ENCODE measurements at regions not wholly inside any gene's neighbourhood (a gene's known extent, or its start where the extent isn't known, plus 50 kb on each side); places are given as distances from the start of the nearest gene placed in this dataset.

- DNase-seq: no peak
- no peak overlapping the region for H3K18ac ChIP-seq (ENCODE audit: insufficient read length, low read depth, low read length)
- H4K5ac ChIP-seq (ENCODE audit: insufficient read length, low read depth, low read length): no peak overlapping the region
- H2AK5ac ChIP-seq (ENCODE audit: insufficient read length, low read length): no peak overlapping the region
- H4K91ac ChIP-seq (ENCODE audit: insufficient read length, low read depth, low read length): no peak overlapping the region
- no peak for TF ChIP-seq CTCF (conservative IDR thresholded peaks at IDR 0.05)
- H3K27ac Mint-ChIP-seq: no peak overlapping the region
- H3K14ac ChIP-seq (ENCODE audit: insufficient read depth, low read length): no peak overlapping the region
- H3K4me1 Mint-ChIP-seq: no peaks in the 10 kb centered on the region
- H3K23me2 ChIP-seq (ENCODE audit: insufficient read length, low read depth, low read length, poor library complexity, severe bottlenecking): no peaks in the 10 kb centered on the region
- no peak overlapping the region for H2BK5ac ChIP-seq (ENCODE audit: insufficient read length, low read length)
- no peak overlapping the region for H2BK120ac ChIP-seq (ENCODE audit: low read depth, low read length, poor library complexity, severe bottlenecking)
- peaks cover 0 to 8% (median 1%) of the 10 kb centered on the region in 3 experiments; a peak in 4 of 7 replicates for H3K36me3 Mint-ChIP-seq (ENCODE audit: insufficient read depth in 1 of 3, low read depth in 3 of 3)
- H3K79me1 ChIP-seq (ENCODE audit: insufficient read depth, low read depth, low read length, poor library complexity, severe bottlenecking): no peaks in the 10 kb centered on the region
- no peaks in the 10 kb centered on the region for H3K79me2 ChIP-seq (ENCODE audit: insufficient read depth, low read length)
- no peaks in the 10 kb centered on the region for H4K20me1 ChIP-seq (ENCODE audit: control insufficient read depth, insufficient read depth, insufficient read length)
- no peaks in the 10 kb centered on the region for H3K4me1 ChIP-seq (ENCODE audit: insufficient read depth, low read length)
- no peak overlapping the region for H2AFZ ChIP-seq (ENCODE audit: low read length)
- H3T11ph ChIP-seq (ENCODE audit: low read length): no peak overlapping the region
- H3K9ac ChIP-seq (ENCODE audit: extremely low read depth, insufficient read length, low read length): no peak overlapping the region
- H3K56ac ChIP-seq (ENCODE audit: insufficient read length, low read depth, low read length): no peak overlapping the region
- H3K4me2 ChIP-seq (ENCODE audit: insufficient read depth, insufficient read length, low read length): no peak overlapping the region
- peaks cover 65 to 66% of the 10 kb centered on the region in 2 experiments for H3K9me3 Mint-ChIP-seq
- no peak overlapping the region; a peak in 1 of 5 replicates for H3K4me3 Mint-ChIP-seq
- no peak overlapping the region for H2BK15ac ChIP-seq (ENCODE audit: low read depth, low read length)
- WGBS (ENCODE audit: extremely low coverage, insufficient read length, low lambda C conversion rate): no CpG with 5 or more reads among the region's 1 CpG
- no peak overlapping the region for H3K23ac ChIP-seq (ENCODE audit: insufficient read length, low read depth, low read length)
- H2BK20ac ChIP-seq (ENCODE audit: low read depth, low read length, poor library complexity, severe bottlenecking): no peak overlapping the region
- no peaks in the 10 kb centered on the region for H3K27me3 ChIP-seq (ENCODE audit: insufficient read depth, low read length)
- H3K9me3 ChIP-seq (ENCODE audit: control insufficient read depth, low read depth, low read length): peaks cover 30% of the 10 kb centered on the region
- H3K27ac ChIP-seq (ENCODE audit: insufficient read length, low read depth, low read length): no peak overlapping the region
- H3K4ac ChIP-seq (ENCODE audit: low read depth, low read length): no peak overlapping the region
- no peak overlapping the region for H2BK12ac ChIP-seq (ENCODE audit: insufficient read length, low read depth, low read length)
- H4K8ac ChIP-seq (replicated peaks; ENCODE audit: insufficient read length, low read depth, low read length): no peak overlapping the region
- H3K27me3 Mint-ChIP-seq (ENCODE audit: low read depth): no peaks in the 10 kb centered on the region
Measured at GRCh38 chrX:144586756-144587155, 660.5 kb upstream of the SPANXN1 start.

All from H9 (cell line).